ENCODE measurements at regions not wholly inside any gene's neighbourhood (a gene's known extent, or its start where the extent isn't known, plus 50 kb on each side); places are given as distances from the start of the nearest gene placed in this dataset.
"Not testable (repeated sequence)": the region's sequence is repeated elsewhere in the genome, so short reads cannot be mapped to it uniquely, and the experiment has no call there.

DNA sequence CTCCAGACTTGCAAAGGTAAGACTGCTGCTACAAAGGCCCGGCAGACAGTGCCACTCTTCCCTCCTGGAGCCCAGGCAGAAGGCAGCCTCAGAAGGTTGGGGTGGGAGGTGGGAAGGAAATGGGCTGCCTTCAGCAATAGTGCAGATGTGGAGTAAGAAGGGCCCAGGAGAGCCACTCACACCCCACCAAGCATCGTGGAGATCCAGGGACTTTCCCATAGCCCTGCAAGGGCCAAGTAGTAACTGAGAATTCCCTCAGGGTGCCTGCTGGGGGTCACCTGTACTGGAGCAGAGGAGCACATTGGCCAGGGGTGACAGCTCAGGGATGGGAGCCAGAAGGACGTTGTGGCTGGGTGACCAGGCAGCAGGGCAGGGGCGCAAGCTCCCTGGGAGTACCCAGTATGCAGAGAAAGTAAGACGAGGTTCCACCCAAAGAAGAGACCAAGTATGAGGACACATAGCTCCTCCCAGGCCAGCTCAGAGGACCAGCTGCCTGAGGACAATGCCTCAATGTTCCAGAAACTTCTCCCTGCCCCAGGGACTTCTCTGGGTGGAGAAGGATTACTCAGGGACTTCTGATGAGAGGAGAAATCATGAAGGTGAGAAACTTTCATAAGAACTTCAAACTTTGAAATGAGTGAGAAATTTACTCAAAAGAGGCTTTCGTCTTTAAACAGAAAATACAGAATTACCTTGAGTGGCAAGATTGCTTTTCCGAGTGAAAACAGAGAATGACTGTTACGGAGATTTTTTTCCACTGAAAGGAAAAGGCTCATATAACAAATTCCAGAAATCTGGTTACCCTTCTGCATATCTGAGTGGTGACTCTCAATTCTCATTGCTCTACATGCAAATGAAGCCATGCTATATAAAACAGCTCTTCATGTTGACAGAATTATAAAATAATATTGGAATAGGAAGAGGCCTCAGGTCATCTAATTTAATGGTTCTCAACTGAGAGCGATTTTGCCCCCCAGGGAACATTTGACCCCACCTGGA, 87.9 kb upstream of the TRIO start:
- H3K4me3 ChIP-seq (ENCODE audit: low read depth, low read length): no peak overlapping the region

- no peak overlapping the region for H3K4me3 ChIP-seq (ENCODE audit: low read depth, low read length)
Measured at GRCh38 chr5:14054111-14054854, 88.9 kb upstream of the TRIO start.

DNA sequence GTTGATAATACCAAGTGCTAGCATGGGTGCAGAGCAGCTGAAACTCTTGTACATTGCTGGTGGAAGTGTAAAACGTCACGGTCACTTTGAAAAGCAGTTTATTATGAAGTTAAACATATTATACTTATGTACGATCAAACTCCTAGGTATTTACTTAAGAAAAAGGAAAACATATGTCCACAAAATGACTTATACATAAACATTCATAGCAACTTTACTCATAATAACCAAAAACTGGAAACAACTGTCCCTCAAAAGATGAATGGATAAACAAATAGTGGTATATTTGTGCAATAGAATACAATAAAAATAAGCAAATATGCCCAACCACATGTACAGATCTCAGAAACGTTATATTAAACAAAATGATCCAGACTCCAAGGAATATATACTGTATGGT, 92.3 kb upstream of the TRIO start:
- H3K4me3 ChIP-seq (ENCODE audit: low read depth, low read length): no peak overlapping the region

DNA sequence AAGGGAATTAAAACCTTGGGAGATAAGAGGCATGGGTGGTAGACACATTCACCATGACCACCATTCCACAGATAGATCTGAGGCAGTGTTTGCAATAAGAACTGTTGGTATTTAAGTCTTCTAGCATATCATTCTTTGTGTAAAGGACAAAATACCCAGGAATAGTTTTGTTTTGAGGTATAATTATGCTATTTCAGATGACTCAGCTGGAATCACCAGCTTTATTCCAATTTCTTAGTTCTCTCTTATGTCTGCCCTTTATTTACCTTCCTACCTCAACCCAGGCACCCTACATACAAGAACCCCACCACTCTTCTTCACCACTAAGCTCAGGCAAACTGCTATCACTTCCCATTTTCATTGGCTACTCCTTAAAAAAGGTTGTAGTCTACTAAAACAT, 94.7 kb upstream of the TRIO start:
- H3K4me3 ChIP-seq (ENCODE audit: low read depth, low read length): no peak overlapping the region

DNA sequence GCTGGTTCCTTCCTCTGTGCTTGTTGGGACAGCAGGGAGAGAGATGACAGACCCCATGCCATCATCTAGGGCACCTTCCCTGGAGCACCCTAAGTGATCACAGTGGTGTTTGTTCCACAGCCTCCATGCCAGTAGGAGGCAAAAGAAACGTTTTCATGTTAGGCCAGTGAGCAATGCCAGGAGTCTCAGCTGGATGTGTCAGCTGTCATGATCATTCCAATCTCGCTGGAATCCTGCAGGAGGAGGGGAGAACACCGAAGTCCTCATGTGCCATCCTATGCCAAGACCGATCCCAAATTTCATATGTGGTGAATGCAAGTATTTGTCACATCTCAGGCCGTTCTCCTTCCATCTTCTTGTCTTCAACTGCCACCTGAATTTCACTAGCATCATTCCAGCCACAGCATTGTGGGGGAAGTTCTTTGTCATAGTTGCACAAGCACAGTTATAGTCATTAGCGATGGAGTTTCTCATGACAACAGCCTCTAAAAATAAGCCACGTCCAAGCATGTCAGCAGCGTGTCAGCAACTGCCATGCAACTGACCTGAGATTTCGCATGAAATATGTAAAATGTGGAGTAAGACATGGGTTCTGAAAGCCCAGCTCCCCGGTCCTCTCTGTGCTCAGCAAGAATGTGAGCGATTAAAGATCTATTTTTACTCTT, 97.2 kb upstream of the DNAH5 start:
- H3K4me3 ChIP-seq (ENCODE audit: low read depth, low read length): no peak overlapping the region

GRCh38 chr5:14040542-14040941, 96.1 kb upstream of the DNAH5 start:
- no peak overlapping the region for H3K4me3 ChIP-seq (ENCODE audit: low read depth, low read length)

DNA sequence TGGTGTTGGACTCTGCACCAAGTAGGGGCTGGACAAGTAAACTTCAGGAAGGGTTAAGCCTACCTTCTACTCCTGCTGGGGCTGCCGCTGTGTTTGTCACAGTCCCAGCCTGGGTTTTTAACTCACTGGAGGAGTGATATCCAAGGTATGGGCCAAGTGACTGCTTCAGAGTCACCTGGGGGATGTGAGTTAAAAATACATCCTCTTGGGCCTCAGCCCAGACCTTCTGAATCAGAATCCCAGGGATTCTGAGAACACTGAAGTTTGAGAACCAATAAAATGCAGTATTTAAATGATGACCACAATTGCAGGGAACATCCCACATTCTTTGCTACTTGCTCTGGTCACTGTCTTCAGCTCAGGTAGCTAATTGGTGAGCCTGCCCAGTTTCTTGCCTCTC, 95.1 kb upstream of the DNAH5 start:
- no peak overlapping the region for H3K4me3 ChIP-seq (ENCODE audit: low read depth, low read length)

- no peak overlapping the region for H3K4me3 ChIP-seq (ENCODE audit: low read depth, low read length)
Measured at GRCh38 chr5:14039063-14039462, 94.6 kb upstream of the DNAH5 start.

DNA sequence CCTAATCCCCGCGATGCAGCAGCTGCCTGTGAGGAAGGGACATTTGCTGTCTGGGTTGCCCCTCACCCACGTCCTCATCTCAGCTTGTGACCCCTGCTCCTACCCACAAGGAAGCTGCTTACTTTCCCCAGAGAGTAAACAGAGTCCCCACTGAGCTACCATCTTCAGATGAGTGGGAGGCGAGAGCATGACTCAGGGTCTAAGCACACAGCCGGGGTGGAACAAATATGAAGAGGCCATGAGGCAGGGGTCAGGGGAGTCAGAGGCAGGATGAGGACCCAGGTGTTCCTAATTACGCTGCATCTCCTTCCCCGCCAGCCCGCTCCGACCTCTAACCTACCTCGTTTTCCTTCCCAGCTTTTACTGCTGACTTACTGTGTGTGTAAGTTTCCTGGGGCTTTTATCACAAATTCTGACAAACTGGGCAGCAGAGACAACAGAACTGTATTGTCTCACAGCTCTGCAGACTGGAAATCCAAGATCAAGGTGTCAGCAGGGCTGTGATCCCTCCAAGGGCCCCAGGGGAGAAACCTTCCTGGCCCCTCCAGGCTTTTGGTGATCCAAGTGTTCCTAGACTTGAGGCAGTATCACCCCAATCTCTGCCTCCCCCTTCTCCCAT, 94.0 kb upstream of the DNAH5 start:
- H3K4me3 ChIP-seq (ENCODE audit: low read depth, low read length): no peak overlapping the region

DNA sequence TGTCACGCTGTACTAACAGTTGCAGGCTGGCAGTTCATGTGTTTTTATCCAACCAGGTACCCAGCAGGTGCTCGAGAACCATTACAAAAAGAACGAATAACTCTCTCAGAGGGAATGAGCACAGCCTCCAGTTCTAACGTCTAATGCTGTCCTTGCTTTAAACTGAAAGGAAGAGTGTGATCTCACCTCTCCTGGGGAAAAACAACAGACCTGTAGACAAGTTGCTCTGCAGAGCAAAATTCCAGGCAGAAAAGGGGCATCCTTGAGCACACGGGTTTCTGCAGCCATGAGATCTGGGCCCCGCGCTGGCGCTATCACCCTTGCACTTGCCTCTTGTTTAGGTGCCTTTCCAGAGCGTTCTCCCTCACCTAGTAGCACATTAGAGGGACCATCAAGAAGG, 92.5 kb upstream of the DNAH5 start:
- H3K4me3 ChIP-seq (ENCODE audit: low read depth, low read length): no peak overlapping the region

DNA sequence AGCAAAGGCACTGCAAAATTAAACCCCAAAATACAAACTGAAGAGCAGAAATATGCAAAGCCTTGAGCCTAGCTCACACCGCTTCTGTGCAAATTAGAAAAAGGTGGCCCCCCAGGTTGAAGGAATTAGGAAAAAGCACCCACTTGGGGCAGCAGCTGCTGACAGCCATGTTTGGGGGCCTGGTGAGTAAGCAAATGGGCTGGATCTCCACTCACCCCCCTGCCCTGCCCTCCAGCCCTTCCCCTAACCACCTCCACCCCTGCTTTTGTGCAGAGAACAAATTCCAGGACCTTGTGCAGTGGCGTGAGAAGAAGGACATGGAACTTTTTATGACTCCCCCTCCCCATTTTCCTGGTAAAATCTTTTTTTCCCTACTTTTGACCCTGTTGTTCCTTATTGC, 92.0 kb upstream of the DNAH5 start:
- no peak overlapping the region for H3K4me3 ChIP-seq (ENCODE audit: low read depth, low read length)

GRCh38 chr5:14035859-14036503, 91.5 kb upstream of the DNAH5 start:
- no peak overlapping the region for H3K4me3 ChIP-seq (ENCODE audit: low read depth, low read length)

DNA sequence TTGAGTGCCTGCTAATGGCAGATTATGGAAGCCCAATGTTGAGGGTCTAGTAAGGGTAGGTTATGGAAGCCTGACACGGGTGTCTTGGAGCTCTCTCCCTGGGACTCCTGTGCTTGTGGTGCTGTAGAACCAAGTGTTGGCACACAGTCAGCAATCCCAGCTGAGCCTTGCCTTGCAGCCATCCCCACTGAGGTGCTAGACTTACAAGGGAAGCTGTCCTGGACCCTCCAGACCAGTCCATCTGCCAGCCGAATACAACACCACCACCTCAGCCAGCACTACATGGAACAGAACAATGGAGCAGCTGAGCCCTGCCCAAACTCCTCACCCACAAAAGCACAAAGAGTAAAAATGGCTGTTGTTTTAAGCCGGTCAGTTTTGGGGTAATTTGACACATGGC, 90.5 kb upstream of the DNAH5 start:
- H3K4me3 ChIP-seq (ENCODE audit: low read depth, low read length): no peak overlapping the region

- H3K4me3 ChIP-seq (ENCODE audit: low read depth, low read length): no peak overlapping the region
Measured at GRCh38 chr5:14032918-14033317, 88.4 kb upstream of the DNAH5 start.

DNA sequence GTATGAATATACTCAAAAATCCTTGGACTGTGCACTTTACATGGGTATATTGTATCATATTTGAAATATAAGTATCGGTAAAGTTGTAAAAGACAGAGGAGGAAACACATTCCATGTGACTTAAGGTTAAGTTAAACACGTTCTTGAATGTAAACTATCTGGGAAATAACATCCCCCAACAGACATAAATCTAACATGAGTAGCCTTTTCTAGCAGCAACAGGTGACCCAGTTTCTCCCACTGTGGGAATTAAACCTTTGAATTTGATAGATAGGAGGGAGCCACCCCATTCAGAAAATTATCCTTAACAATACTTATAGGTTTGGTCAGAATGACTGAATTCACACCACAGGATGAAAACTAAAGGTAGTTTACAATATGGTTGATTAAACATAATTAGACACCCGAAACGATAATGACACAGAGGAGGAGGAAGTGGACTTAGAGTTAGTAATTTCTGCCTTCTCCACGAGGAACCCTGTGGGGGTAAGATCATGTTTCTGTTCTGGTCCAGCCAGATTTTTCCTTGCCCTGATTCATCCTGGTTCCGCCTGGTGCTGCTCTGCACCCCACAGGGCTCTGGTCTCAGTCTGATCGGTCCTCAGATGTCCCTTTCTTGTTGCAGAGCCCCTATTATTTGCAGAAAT, 84.6 kb upstream of the DNAH5 start:
- H3K4me3 ChIP-seq (ENCODE audit: low read depth, low read length): no peak overlapping the region

- no peak overlapping the region for H3K4me3 ChIP-seq (ENCODE audit: low read depth, low read length)
Measured at GRCh38 chr5:14028188-14028587, 83.7 kb upstream of the DNAH5 start.

- no peak overlapping the region for H3K4me3 ChIP-seq (ENCODE audit: low read depth, low read length)
Measured at GRCh38 chr5:14025569-14026286, 81.2 kb upstream of the DNAH5 start.

GRCh38 chr5:14022971-14023370, 78.5 kb upstream of the DNAH5 start:
- no peak overlapping the region for H3K4me3 ChIP-seq (ENCODE audit: low read depth, low read length)

DNA sequence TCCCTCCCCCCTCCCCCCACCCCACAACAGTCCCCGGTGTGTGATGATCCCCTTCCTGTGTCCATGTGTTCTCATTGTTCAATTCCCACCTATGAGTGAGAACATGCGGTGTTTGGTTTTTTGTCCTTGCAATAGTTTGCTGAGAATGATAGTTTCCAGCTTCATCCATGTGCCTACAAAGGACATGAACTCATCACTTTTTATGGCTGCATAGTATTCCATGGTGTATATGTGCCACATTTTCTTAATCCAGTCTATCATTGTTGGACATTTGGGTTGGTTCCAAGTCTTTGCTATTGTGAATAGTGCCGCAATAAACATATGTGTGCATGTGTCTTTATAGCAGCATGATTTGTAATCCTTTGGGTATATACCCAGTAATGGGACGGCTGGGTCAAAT, 76.5 kb upstream of the DNAH5 start:
- H3K4me3 ChIP-seq (ENCODE audit: low read depth, low read length): not testable (repeated sequence)
